ENCODE measurements at regions not wholly inside any gene's neighbourhood (a gene's known extent, or its start where the extent isn't known, plus 50 kb on each side); places are given as distances from the start of the nearest gene placed in this dataset.

DNA sequence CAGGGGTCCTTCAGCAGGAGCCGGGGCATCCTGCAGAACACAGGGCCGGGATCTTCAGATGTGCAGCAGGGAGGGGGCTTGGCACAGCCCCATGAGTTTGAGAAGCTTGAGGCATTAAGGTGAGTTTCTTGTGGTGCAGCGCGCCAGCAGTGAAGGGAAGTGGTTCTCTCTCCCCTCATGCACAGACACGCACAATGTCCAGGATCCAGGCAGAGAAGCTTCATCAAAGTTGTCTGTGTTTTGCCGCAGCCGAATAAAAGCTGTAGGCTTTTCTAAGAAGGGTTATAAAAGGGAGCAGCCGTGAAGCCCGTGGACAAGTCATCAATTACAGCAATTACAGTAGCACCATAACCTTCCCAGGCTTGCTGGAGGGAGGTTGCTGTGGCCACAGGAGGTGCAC is 491.0 kb upstream of the CDH4 start:
- TF ChIP-seq CTCF (conservative IDR thresholded peaks at IDR 0.05; ENCODE audit: low read length): no peak
- TF ChIP-seq EZH2phosphoT487 (IDR thresholded peaks at IDR 0.05; ENCODE audit: borderline replicate concordance, low read depth, low read length): no peak

Data from OCI-LY7 (cell line).